ENCODE measurements at regions not wholly inside any gene's neighbourhood (a gene's known extent, or its start where the extent isn't known, plus 50 kb on each side); places are given as distances from the start of the nearest gene placed in this dataset.

DNA sequence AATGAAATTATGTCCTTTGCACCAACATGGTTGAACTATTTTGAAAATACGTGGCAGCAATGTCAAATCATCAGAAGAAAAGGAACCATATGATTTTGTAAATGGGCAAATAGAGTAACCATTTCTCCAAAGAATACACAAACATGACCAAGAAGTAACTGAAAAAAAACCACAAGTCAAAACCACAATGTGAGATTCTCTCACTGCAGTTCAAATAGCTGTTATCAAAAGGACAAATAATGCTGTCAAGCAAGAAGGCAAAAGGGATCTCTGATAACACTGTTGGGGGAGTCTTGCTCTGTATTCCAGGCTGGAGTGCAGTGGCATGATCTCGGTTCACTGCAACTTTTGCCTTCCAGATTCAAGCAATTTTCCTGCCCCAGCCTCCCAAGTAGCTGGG is 170.7 kb upstream of the XIST start:
- H3K4me2 ChIP-seq (ENCODE audit: low read length) = no peak overlapping the region
- ATAC-seq (no peak), DNase-seq (ENCODE audit: low read depth, low spot score) (no peak)
- H4K20me1 ChIP-seq (ENCODE audit: insufficient read depth) = no peaks in the 10 kb centered on the region
- CTCF ChIA-PET = no interaction called here
- H3K9me2 ChIP-seq (ENCODE audit: insufficient read depth) = no peaks in the 10 kb centered on the region
- no peaks in the 10 kb centered on the region for H3K79me2 ChIP-seq (ENCODE audit: insufficient read depth, low read length)
- H2AFZ ChIP-seq (ENCODE audit: low read depth, low read length, poor library complexity, severe bottlenecking) = no peak overlapping the region
- POLR2A ChIA-PET = no interaction called here
- no peak overlapping the region for H3K4me3 ChIP-seq (replicated peaks in 1 of 2; ENCODE audit: low read depth in 1 of 2, low read length in 2 of 2)
- no TSS peak for BruUV-seq (replicated peaks)
- H3K9ac ChIP-seq (ENCODE audit: low read length) = no peak overlapping the region
- intact Hi-C loops (cut with micrococcal nuclease) = no loop called here
- no peaks in the 10 kb centered on the region for H3K36me3 ChIP-seq (ENCODE audit: control insufficient read depth in 1 of 2, insufficient read depth in 2 of 2, low read length in 2 of 2)
- H3K27me3 ChIP-seq (ENCODE audit: insufficient read depth, low read length) = no peaks in the 10 kb centered on the region
- no peak overlapping the region for H3K27ac ChIP-seq (ENCODE audit: low read depth, low read length)
- H3K4me1 ChIP-seq (ENCODE audit: control insufficient read depth in 1 of 2, insufficient read depth in 2 of 2, low read length in 2 of 2) = no peaks in the 10 kb centered on the region
- no peaks in the 10 kb centered on the region for H3K9me3 ChIP-seq (ENCODE audit: control insufficient read depth in 1 of 2, insufficient read depth in 1 of 2, low read depth in 1 of 2, low read length in 2 of 2)
- RAD21 ChIA-PET (ENCODE audit: low non-redundant PET in 1 of 2, low total read pairs in 2 of 2, uncharacterized antibody in 2 of 2, unreplicated experiment in 2 of 2) = no interaction called here
- TF ChIP-seq SIN3A (IDR thresholded peaks at IDR 0.05; ENCODE audit: low read depth) (no peak), TCF7L2 (IDR thresholded peaks at IDR 0.05; ENCODE audit: borderline replicate concordance, extremely low read depth, insufficient read depth, insufficient read length) (no peak), SP1 (IDR thresholded peaks at IDR 0.05; ENCODE audit: low read depth) (no peak), RAD21 (IDR thresholded peaks at IDR 0.05; ENCODE audit: low read depth) (no peak), FOSL1 (IDR thresholded peaks at IDR 0.05; ENCODE audit: low read depth) (no peak), ZNF274 (IDR thresholded peaks at IDR 0.05; ENCODE audit: low read depth, low read length) (no peak), EGR1 (IDR thresholded peaks at IDR 0.05; ENCODE audit: low read depth) (no peak), ELF1 (IDR thresholded peaks at IDR 0.05; ENCODE audit: borderline replicate concordance, low read depth) (no peak), EZH2phosphoT487 (IDR thresholded peaks at IDR 0.05; ENCODE audit: borderline replicate concordance) (no peak), EZH2 (IDR thresholded peaks at IDR 0.05) (no peak), CEBPB (IDR thresholded peaks at IDR 0.05; ENCODE audit: low read depth) (no peak), JUND (IDR thresholded peaks at IDR 0.05) (no peak), ZFX (IDR thresholded peaks at IDR 0.05) (no peak), POLR2AphosphoS5 (IDR thresholded peaks at IDR 0.05; ENCODE audit: low read depth, low read length) (no peak), POLR2A (IDR thresholded peaks at IDR 0.05; ENCODE audit: borderline replicate concordance, extremely low read depth, insufficient read depth, insufficient read length) (no peak)
- TF ChIP-seq, protein P1, sequence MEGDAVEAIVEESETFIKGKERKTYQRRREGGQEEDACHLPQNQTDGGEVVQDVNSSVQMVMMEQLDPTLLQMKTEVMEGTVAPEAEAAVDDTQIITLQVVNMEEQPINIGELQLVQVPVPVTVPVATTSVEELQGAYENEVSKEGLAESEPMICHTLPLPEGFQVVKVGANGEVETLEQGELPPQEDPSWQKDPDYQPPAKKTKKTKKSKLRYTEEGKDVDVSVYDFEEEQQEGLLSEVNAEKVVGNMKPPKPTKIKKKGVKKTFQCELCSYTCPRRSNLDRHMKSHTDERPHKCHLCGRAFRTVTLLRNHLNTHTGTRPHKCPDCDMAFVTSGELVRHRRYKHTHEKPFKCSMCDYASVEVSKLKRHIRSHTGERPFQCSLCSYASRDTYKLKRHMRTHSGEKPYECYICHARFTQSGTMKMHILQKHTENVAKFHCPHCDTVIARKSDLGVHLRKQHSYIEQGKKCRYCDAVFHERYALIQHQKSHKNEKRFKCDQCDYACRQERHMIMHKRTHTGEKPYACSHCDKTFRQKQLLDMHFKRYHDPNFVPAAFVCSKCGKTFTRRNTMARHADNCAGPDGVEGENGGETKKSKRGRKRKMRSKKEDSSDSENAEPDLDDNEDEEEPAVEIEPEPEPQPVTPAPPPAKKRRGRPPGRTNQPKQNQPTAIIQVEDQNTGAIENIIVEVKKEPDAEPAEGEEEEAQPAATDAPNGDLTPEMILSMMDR (IDR thresholded peaks at IDR 0.05 in 2 of 3, conservative IDR thresholded peaks at IDR 0.05 in 1 of 3; ENCODE audit: borderline replicate concordance in 1 of 3, insufficient read depth in 1 of 3, low read depth in 2 of 3, low read length in 2 of 3) = no peak
- TF ChIP-seq, protein P2, sequence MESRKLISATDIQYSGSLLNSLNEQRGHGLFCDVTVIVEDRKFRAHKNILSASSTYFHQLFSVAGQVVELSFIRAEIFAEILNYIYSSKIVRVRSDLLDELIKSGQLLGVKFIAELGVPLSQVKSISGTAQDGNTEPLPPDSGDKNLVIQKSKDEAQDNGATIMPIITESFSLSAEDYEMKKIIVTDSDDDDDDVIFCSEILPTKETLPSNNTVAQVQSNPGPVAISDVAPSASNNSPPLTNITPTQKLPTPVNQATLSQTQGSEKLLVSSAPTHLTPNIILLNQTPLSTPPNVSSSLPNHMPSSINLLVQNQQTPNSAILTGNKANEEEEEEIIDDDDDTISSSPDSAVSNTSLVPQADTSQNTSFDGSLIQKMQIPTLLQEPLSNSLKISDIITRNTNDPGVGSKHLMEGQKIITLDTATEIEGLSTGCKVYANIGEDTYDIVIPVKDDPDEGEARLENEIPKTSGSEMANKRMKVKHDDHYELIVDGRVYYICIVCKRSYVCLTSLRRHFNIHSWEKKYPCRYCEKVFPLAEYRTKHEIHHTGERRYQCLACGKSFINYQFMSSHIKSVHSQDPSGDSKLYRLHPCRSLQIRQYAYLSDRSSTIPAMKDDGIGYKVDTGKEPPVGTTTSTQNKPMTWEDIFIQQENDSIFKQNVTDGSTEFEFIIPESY (IDR thresholded peaks at IDR 0.05; ENCODE audit: extremely low read depth, insufficient replicate concordance, low read length) = no peak
- TF ChIP-seq, protein P3, sequence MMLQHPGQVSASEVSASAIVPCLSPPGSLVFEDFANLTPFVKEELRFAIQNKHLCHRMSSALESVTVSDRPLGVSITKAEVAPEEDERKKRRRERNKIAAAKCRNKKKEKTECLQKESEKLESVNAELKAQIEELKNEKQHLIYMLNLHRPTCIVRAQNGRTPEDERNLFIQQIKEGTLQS (IDR thresholded peaks at IDR 0.05) = no peak
- TF ChIP-seq, protein P4, sequence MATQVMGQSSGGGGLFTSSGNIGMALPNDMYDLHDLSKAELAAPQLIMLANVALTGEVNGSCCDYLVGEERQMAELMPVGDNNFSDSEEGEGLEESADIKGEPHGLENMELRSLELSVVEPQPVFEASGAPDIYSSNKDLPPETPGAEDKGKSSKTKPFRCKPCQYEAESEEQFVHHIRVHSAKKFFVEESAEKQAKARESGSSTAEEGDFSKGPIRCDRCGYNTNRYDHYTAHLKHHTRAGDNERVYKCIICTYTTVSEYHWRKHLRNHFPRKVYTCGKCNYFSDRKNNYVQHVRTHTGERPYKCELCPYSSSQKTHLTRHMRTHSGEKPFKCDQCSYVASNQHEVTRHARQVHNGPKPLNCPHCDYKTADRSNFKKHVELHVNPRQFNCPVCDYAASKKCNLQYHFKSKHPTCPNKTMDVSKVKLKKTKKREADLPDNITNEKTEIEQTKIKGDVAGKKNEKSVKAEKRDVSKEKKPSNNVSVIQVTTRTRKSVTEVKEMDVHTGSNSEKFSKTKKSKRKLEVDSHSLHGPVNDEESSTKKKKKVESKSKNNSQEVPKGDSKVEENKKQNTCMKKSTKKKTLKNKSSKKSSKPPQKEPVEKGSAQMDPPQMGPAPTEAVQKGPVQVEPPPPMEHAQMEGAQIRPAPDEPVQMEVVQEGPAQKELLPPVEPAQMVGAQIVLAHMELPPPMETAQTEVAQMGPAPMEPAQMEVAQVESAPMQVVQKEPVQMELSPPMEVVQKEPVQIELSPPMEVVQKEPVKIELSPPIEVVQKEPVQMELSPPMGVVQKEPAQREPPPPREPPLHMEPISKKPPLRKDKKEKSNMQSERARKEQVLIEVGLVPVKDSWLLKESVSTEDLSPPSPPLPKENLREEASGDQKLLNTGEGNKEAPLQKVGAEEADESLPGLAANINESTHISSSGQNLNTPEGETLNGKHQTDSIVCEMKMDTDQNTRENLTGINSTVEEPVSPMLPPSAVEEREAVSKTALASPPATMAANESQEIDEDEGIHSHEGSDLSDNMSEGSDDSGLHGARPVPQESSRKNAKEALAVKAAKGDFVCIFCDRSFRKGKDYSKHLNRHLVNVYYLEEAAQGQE (IDR thresholded peaks at IDR 0.05; ENCODE audit: low read depth) = no peak
